Suppressor macrophage (primary cell): ENCODE measurements at regions not wholly inside any gene's neighbourhood (a gene's known extent, or its start where the extent isn't known, plus 50 kb on each side); places are given as distances from the start of the nearest gene placed in this dataset.

Experiments
- DNase-seq, 4 experiments: peaks; one replicate each; pipeline ENCODE4 v3.0.0-alpha.2; 2020 to 2022

DNA sequence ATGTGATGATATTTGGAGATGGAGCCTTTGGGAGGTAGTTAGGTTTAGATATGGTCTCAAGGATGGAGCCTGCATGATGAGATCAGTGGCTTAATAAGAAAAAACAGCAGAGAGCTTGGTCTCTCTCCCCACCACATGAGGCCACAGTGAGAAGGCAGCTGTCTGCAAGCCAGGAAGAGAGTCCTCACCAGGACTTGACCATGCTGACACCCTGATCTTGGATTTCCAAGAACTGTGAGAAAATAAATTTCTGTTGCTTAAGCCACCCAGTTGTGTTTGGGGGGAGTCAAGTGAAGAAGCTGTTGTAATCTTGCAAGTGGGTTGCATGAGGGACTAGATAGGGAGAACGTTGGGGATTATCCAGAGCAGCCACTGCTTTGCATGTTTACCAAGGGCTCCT is 62.3 kb upstream of the TNFAIP8L3 start:
- no peak for DNase-seq

DNA sequence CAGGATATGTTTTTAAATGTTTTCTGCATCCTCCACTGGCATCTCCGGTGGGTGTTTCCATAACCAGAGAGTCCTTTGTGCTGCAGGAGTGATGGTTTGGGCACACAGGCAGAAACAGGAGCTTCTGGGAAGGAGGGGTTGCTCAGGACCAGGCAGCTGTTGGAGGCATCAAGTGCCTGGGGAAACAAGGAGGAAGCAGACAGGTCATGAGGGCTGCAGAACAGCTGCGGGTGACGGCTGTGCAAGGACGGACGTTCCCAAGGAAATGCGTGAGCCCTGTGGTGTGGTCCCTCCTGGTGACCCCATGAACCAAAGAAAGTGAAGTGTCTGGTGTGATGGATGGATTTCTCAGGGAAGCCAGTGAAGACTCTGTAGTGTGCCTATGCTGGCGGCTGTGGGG is 61.2 kb upstream of the TNFAIP8L3 start:
- peak in 2 of 4 experiments; percentile 15 to 28 for DNase-seq

DNA sequence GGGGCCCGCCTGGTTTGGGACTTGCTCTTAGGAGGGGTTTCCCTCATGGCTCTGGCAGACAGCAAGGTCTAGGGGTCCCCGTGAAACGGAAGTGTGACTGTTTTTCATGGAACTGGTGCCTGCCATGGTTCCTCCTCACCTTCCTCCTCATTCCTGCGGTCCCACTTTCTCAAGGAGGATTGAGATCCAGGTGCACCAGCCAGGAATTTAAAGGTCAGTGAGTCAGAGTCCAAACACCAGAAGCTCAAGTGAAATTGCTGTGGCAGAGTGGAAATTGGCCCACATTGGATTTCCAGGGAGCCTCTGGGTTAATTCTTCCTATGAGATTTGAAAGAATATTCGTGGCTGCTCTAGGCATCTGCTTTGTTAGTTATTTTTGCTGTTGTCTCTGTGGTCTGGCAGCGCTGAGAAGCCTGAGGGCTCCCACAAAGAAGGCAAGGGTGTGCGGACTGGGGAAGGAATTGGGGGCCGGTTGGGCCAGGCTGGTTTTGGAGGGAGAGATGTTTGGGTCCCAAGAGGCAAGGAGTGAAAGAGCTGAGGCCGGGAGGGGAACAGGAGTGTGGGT is 60.4 kb upstream of the TNFAIP8L3 start:
- DNase-seq, result no peak
